ENCODE measurements at regions not wholly inside any gene's neighbourhood (a gene's known extent, or its start where the extent isn't known, plus 50 kb on each side); places are given as distances from the start of the nearest gene placed in this dataset.

DNA sequence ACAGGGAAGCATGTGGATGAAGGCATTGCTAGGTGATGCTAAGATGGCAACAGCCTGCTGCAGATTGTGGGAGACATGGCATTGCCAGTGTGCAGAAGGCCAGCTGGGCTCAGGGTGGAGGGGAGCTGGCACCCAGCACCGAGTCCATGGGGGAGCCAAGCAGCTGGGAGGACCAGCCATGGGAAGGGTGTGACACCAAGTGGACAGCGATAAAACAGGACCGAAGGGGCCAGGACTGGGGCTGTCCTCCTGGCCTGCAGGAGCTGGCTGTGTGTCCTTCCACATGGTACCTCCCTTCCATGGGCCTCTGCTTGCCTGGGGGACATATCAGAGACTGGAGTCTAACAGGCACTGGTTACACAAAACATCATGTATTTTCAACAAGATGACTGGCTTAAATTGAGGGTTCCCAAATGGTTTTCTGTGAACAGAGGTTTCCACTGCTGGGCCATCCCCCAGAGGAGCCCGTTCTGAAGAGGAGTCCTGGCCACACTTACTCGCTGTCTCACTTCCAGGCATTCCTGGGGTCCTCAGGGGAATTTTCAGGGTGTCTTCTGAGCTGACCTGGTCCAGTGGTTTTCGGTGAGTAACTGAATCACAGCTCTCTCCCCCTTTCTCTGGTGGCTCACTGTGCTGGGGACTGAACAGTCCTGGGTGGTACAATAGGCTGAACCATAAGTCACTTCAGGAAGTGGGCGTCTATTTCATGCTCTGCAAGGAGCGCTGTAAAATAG lies 60.4 kb upstream of the TNP1 start:
- no peak for DNase-seq

DNA sequence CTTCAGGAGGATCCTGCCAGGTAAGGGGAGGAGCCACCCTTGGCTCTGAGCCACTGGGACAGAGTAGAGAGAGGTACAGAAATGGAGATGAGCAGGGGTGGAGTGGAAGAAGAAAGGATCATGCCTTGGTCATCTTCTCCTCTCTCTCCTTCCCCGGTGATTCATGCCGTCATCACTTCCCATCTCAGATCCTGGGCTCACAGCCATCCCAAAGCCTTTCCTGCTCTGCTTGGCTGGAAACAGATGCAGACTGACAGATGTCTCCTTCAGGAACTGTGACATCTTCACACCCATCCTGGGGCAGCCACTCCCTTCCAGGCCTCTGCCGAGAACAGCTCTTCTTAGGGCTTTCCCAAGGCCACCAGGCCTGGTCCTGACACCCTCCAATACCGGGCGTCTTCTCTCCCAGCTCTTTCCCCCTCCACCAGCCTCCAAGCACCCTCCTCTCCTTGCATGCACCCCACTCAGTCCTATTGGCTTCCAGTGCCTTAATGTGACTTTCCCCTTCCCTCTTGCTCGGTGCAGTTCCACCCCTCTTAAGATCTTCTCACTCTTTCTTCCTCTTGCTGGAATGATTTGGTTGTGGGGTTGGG lies 58.3 kb upstream of the TNP1 start:
- no peak for DNase-seq

DNA sequence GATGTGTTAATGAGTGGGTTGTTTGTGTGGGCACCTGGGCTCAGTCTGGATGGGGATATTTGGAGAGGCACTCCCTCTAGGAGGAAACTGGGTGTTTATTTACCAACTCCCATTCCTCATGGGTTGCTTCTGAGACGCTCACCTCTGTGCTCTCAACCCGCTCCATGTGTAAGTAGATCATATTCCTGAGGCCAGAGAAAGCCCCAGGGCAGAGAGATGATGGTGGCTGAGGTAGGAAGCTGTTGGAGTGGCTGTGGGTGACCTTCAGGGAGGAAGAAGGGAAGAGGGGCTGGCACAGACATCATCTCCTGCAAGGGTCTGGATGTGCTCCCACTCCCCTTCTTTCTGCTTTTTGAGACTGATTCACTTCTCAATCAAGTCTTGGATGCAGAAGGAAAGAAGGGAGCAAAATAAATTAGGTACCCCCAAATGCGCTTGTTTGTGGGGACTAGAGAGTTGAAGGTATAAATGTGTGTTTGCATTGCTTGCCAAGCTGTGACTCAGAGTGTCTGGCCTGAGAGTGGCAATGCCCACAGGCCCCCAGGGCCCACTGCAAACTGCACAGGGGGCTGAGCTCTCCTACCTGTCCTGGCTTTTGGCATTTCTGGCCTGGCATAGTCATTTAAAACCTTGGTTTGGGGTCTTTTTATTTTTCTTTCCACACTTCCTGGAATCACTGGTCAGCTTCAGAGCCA lies 57.2 kb upstream of the TNP1 start:
- no peak for DNase-seq

DNA sequence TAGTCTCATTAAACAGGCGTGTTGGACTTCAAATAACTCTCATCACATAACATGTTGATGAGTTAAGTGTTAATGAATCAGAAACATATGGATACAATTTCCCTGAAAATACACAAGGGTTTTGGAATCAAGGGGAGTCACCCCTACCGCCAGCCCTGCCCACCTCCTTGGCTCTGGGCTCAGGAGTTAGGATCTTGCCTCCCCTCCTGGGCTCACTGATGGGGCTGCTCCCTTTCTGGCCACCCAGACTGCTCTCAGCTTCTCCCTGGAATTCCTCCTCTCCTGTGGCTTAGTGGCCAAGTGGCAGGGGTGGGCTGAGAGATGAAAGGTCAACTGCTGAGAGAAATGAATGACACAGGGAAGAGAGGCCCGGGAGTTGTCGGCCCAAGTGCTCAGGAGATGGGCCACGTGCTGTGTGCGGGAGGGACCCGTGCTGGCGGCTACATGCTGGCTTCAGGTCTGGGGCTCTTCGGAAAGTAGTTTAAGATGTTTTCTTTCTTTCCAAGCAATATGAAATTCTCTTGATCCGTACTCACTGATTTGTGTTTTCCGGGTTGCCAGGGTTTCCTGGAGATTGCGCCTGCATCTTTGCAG lies 55.8 kb upstream of the TNP1 start:
- DNase-seq = no peak

DNA sequence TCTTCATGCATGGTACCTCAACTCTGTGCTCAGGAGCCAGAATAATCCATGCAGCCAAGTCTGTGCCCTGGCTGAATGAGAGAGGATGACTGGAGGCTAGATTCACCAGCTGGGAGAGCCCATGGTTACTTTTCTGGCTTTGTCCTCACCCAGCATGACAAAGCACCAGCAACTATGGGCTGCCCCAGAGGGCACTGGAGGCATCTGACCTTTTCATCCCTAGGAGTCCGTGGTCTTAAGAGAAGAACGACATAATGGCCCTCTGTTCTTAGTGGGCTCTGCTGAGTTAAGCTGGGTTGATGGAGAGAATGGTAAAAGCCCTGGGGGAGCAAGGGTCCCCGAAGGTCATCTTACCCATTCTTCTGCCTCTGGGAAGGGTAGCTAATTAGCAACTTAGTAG lies 54.6 kb upstream of the TNP1 start:
- DNase-seq = no peak

GRCh38 chr2:216911886-216912285 lies 52.0 kb upstream of the TNP1 start:
- no peak for DNase-seq

DNA sequence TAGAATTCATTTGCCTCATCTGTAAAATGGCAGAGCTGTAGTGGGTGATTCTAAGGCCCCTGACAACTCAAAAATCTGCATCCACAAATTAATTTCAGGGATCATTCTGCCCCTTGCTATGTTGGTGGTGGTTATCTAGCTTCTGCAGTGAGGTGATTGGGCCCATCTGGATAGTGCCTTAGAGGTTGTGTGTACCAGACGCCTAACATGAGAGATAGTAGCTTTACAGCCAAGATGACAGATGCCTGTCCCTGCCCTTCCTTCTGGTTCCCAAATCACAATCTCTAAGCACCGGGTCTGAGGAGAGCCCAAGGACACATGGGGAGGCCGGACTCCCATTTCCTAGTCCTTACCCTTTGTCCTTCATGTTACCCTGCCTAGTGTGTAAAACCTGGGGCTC lies 51.1 kb upstream of the TNP1 start:
- no peak for DNase-seq

DNA sequence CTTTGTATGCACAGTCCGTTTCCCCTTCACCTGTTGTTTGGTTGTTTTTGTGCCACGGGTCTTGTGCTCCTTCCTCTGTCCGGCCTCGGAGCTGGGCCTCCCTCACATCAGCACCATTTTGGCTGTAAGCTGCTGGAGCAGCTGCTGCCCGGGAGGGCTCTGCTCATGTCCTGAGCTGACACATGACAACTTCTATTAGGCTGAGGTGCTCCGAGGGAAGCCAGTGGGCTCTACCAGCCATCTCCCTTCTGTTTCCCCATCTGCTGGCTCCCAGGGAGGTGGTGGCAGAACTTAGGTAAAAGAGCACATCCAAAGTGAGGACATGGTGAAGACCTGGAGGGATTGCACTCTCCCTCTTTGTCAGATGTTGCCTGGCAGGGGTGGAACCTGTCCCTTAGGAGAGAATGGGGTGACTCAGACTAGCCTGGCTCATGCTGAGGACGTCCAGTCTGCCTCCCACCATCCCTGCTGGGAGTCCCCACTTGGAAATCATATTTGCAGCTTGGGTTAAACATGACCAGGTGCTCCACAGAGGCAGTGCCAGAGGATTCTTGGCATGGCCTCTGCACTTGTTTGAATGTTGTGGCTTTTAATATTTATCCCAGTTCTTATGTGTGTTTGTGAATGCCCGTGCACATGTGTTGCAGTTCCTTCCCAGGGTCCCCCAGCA lies 49.8 kb upstream of the TNP1 start:
- DNase-seq = no peak
